ENCODE measurements at regions not wholly inside any gene's neighbourhood (a gene's known extent, or its start where the extent isn't known, plus 50 kb on each side); places are given as distances from the start of the nearest gene placed in this dataset.

DNA sequence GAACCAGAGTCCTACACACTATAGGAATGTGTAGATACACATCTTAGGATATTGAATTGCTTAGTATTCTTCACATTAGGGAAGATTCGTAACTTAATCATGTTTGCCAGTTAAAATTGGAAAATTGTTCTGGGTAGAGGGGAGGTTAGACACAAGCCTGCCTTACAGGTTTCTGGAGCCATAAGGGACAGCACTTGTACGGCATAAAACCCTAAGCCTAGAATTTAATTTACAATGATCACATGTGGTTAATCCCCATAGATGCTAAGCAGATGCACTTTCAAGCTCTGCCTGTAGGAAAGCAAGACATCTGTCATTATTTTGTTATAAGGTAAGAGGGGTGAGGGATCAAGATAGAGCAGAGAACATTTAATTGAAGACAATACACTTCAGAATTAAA is 820.7 kb downstream of the NCAM2 start (continued):
- TF ChIP-seq CTCF (IDR thresholded peaks at IDR 0.05) (no peak), MYBL2 (CRISPR knock-in tag; IDR thresholded peaks at IDR 0.05) (no peak), GTF2I (CRISPR knock-in tag; conservative IDR thresholded peaks at IDR 0.05) (no peak), ESRRA (CRISPR knock-in tag; IDR thresholded peaks at IDR 0.05; ENCODE audit: borderline replicate concordance) (no peak)

DNA sequence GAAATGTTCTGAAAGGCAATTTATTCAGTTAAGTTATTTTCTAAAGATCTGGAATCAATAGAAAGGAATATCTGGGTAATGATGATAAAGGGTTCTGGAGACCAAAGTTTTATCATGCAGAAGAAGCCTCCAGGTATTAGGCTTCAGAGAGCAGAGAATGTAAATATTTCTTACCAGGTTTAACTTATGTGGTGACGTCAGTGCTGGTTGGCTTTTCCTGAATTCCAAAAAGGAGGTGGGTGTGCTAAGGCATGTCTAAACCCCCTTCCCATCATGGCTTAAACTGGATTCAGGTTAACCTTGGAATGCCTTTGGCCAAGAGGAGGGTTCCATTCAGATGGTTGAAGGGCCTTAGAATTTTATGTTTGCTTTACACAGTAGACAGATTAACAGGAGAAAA is 829.9 kb downstream of the NCAM2 start:
- ChIA-PET CTCF (no interaction called here), POLR2A (no interaction called here)
- TF ChIP-seq, protein P1, sequence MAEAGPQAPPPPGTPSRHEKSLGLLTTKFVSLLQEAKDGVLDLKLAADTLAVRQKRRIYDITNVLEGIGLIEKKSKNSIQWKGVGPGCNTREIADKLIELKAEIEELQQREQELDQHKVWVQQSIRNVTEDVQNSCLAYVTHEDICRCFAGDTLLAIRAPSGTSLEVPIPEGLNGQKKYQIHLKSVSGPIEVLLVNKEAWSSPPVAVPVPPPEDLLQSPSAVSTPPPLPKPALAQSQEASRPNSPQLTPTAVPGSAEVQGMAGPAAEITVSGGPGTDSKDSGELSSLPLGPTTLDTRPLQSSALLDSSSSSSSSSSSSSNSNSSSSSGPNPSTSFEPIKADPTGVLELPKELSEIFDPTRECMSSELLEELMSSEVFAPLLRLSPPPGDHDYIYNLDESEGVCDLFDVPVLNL (CRISPR knock-in tag; IDR thresholded peaks at IDR 0.05; ENCODE audit: borderline replicate concordance, low read depth): no peak
- TF ChIP-seq, protein P2, sequence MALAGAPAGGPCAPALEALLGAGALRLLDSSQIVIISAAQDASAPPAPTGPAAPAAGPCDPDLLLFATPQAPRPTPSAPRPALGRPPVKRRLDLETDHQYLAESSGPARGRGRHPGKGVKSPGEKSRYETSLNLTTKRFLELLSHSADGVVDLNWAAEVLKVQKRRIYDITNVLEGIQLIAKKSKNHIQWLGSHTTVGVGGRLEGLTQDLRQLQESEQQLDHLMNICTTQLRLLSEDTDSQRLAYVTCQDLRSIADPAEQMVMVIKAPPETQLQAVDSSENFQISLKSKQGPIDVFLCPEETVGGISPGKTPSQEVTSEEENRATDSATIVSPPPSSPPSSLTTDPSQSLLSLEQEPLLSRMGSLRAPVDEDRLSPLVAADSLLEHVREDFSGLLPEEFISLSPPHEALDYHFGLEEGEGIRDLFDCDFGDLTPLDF (CRISPR knock-in tag; IDR thresholded peaks at IDR 0.05): no peak
- TF ChIP-seq SP1 (CRISPR knock-in tag; conservative IDR thresholded peaks at IDR 0.05): no peak
- no peak for TF ChIP-seq PREB (CRISPR knock-in tag; IDR thresholded peaks at IDR 0.05; ENCODE audit: borderline replicate concordance)
- no peak for DNase-seq (ENCODE audit: low spot score)
- Mint-ChIP-seq H3K27me3 (ENCODE audit: low read depth) (no peaks in the 10 kb centered on the region), H3K36me3 (no peaks in the 10 kb centered on the region), H3K4me1 (no peaks in the 10 kb centered on the region), H3K9me3 (peaks cover 11% of the 10 kb centered on the region), H3K4me3 (no peak overlapping the region), H3K27ac (no peak overlapping the region)
- ATAC-seq: no peak

- no peak for ATAC-seq
- CTCF ChIA-PET: no interaction called here
- Mint-ChIP-seq H3K9me3 (peaks cover 11% of the 10 kb centered on the region), H3K4me1 (no peaks in the 10 kb centered on the region), H3K36me3 (no peaks in the 10 kb centered on the region), H3K27ac (no peak overlapping the region), H3K27me3 (ENCODE audit: low read depth) (no peaks in the 10 kb centered on the region), H3K4me3 (no peak overlapping the region)
- DNase-seq (ENCODE audit: low spot score): no peak
- POLR2A ChIA-PET: no interaction called here
- TF ChIP-seq GABPB1 (CRISPR knock-in tag; IDR thresholded peaks at IDR 0.05) (no peak), GRHL2 (CRISPR knock-in tag; IDR thresholded peaks at IDR 0.05; ENCODE audit: insufficient replicate concordance, severe bottlenecking) (no peak), IRF2 (CRISPR knock-in tag; IDR thresholded peaks at IDR 0.05; ENCODE audit: borderline replicate concordance, low read depth) (no peak), ZMAT4 (CRISPR knock-in tag; IDR thresholded peaks at IDR 0.05) (no peak), ESRRA (CRISPR knock-in tag; IDR thresholded peaks at IDR 0.05; ENCODE audit: borderline replicate concordance) (no peak), MLX (CRISPR knock-in tag; IDR thresholded peaks at IDR 0.05) (no peak)
- TF ChIP-seq, protein P2 (CRISPR knock-in tag; IDR thresholded peaks at IDR 0.05): no peak
These were observed 832.8 kb downstream of the NCAM2 start for GRCh38 chr21:21831036-21831435.

Data from WTC11 (cell line).